Activated CD4-positive, alpha-beta memory T cell treated with anti-CD3 and anti-CD28 coated beads for 36 hours (primary cell): ENCODE measurements at regions not wholly inside any gene's neighbourhood (a gene's known extent, or its start where the extent isn't known, plus 50 kb on each side); places are given as distances from the start of the nearest gene placed in this dataset.

ENCODE experiments used
- CTCF ChIA-PET: fragments of 350-600 bp; sonication (Branson Sonifier 250); formaldehyde crosslinking; loops from one replicate; lab custom pipeline; 2021; ENCODE audit warnings: antibody characterized with exemption, inconsistent platforms; lab: Charles Lee
- POLR2A ChIA-PET: fragments of 350-600 bp; sonication (Branson Sonifier 250); formaldehyde crosslinking; loops from one replicate; lab custom pipeline; 2021; ENCODE audit warnings: antibody characterized with exemption; lab: Charles Lee
- DNase-seq: peaks from one replicate; pipeline ENCODE4 v3.0.0-alpha.2; 2020
- H3K27ac Mint-ChIP-seq: one replicate; pipeline ENCODE4 v1.8.0; 2021; ENCODE audit warnings: mixed read lengths
- H3K27me3 Mint-ChIP-seq: one replicate; pipeline ENCODE4 v1.8.0; 2021; ENCODE audit warnings: mixed read lengths
- H3K36me3 Mint-ChIP-seq: one replicate; pipeline ENCODE4 v1.8.0; 2021; ENCODE audit warnings: mixed read lengths
- H3K4me1 Mint-ChIP-seq: one replicate; pipeline ENCODE4 v1.8.0; 2021; ENCODE audit warnings: low read depth, mixed read lengths
- H3K4me3 Mint-ChIP-seq: one replicate; pipeline ENCODE4 v1.8.0; 2021; ENCODE audit warnings: mild to moderate bottlenecking, mixed read lengths
- H3K9me3 Mint-ChIP-seq: one replicate; pipeline ENCODE4 v1.8.0; 2021; ENCODE audit warnings: mixed read lengths
- intact Hi-C: fragments of 100-400 bp; cut with micrococcal nuclease; formaldehyde crosslinking; loops from one replicate; pipeline ENCODE4 v1.15.1; 2023

DNA sequence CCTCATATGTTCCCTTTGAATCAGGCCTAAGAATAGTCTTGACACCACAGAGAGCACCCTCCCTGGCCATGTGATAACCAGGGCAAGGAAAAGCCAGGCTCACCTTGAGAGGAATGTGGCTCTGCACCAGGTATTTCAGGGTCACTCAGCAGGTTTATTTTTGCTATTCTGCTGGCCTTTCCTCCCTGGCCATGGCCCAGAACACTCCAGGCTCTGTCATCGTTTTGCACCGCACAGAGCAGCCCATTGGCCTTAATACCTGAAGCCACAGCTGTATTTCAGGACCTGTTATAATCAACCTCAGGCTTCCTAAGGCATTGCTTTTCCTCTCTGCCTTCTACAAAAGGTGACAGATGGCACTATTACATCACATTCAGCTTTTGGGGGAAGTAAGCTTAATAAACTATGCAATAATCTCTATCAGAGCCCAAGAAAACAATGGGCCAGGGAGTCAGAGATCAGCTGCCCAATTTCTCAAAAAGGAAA lies 668.3 kb downstream of the IRS1 start:
- H3K4me3 Mint-ChIP-seq = no peak overlapping the region
- ChIA-PET POLR2A (no interaction called here), CTCF (no interaction called here)
- H3K27me3 Mint-ChIP-seq = peaks cover 3% of the 10 kb centered on the region
- H3K36me3 Mint-ChIP-seq = no peaks in the 10 kb centered on the region
- no peak overlapping the region for H3K27ac Mint-ChIP-seq
- H3K9me3 Mint-ChIP-seq = no peaks in the 10 kb centered on the region
- no peaks in the 10 kb centered on the region for H3K4me1 Mint-ChIP-seq
- DNase-seq = no peak
- intact Hi-C loops = no loop called here

DNA sequence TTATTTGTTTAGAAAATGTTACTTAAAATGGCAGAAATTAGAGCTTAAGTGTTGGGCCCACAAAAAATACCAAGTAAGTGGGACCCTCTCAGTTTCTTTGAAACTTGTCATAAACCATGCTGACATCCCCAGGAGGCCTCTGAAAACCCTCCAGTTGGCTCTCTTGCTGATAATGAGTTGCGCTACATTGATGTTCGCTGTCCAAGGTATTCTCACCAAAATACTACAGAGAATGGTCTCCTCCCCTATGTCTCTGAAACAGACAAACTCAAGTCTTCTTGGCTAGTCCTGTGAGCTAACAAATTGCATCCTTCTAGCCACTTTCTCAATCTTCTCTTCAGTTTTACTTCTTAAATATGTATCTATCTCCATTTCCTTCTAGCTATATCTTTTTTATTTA lies 669.4 kb downstream of the IRS1 start:
- Mint-ChIP-seq H3K4me3 (no peak overlapping the region), H3K9me3 (no peaks in the 10 kb centered on the region), H3K36me3 (no peaks in the 10 kb centered on the region), H3K27ac (no peak overlapping the region), H3K4me1 (no peaks in the 10 kb centered on the region), H3K27me3 (peaks cover 3% of the 10 kb centered on the region)
- CTCF ChIA-PET = no interaction called here
- POLR2A ChIA-PET = no interaction called here
- intact Hi-C loops = no loop called here
- DNase-seq = no peak

DNA sequence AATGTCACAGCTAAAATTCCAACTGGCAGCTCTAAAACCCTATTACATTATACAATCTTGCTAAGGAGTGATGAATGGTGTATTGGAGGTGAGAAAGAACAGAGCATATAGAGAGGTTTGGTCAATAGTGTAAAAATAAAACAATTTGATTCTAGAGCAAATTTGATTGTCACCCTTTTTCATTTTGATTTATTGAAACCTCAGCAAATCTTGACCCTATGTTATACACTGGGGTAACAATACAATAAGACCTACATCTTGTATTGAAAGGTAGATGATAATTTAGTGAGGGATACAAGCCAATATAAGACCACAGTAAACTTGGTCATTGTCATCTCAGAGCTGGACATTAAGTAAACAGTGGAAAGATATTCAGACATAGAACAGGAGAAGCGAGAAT lies 671.9 kb downstream of the IRS1 start:
- Mint-ChIP-seq H3K27me3 (peaks cover 5% of the 10 kb centered on the region), H3K4me3 (no peak overlapping the region), H3K9me3 (no peaks in the 10 kb centered on the region), H3K36me3 (no peaks in the 10 kb centered on the region), H3K27ac (no peak overlapping the region), H3K4me1 (no peaks in the 10 kb centered on the region)
- POLR2A ChIA-PET = no interaction called here
- DNase-seq = no peak
- intact Hi-C loops = no loop called here
- CTCF ChIA-PET = no interaction called here

- Mint-ChIP-seq H3K9me3 (no peaks in the 10 kb centered on the region), H3K36me3 (no peaks in the 10 kb centered on the region), H3K27me3 (peaks cover 7% of the 10 kb centered on the region), H3K4me1 (no peaks in the 10 kb centered on the region), H3K4me3 (no peak overlapping the region), H3K27ac (no peak overlapping the region)
- DNase-seq = no peak
- intact Hi-C loops = no loop called here
- ChIA-PET POLR2A (no interaction called here), CTCF (no interaction called here)
Observed at GRCh38 chr2:226126104-226126503, 673.5 kb downstream of the IRS1 start.

DNA sequence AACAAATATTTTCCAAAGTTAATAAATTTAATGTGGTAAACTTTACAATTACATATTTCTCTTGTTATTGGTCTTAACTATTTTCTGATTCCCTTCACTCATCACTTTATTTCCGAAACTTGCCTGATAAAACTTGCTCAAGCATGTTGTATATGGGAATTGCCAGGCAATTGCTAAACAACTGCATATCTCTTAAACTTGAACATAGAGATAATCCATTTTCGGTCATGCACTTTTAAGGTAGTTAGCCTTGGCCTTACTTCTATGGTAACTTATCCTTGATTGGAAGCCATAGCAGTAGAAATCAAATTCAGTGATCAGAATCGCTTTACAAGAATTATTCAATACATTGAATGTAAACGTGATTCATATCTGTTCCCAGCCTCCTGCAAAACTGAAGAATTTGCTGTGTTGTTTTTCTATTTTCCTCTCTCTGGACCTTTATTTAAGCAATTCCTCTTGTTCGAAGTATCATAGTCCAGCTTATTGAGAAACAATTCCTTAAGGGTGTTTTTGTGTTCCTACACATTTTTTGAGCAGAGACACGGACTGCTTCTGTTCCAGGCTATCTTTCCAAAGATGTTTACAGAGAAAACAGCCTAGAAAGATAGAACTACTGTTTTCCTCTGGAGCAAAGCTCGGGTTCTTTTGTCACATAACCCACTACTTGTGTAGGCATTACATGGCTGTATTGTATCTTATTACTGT lies 674.3 kb downstream of the IRS1 start:
- Mint-ChIP-seq H3K36me3 (no peaks in the 10 kb centered on the region), H3K27me3 (peaks cover 7% of the 10 kb centered on the region), H3K9me3 (no peaks in the 10 kb centered on the region), H3K4me3 (no peak overlapping the region), H3K27ac (no peak overlapping the region), H3K4me1 (no peaks in the 10 kb centered on the region)
- no peak for DNase-seq
- intact Hi-C loops = no loop called here
- ChIA-PET POLR2A (no interaction called here), CTCF (no interaction called here)

GRCh38 chr2:226124548-226125011 lies 675.0 kb downstream of the IRS1 start:
- intact Hi-C loops = no loop called here
- ChIA-PET CTCF (no interaction called here), POLR2A (no interaction called here)
- H3K4me3 Mint-ChIP-seq = no peak overlapping the region
- no peaks in the 10 kb centered on the region for H3K36me3 Mint-ChIP-seq
- H3K27ac Mint-ChIP-seq = no peak overlapping the region
- no peak for DNase-seq
- no peaks in the 10 kb centered on the region for H3K9me3 Mint-ChIP-seq
- H3K4me1 Mint-ChIP-seq = no peaks in the 10 kb centered on the region
- peaks cover 7% of the 10 kb centered on the region for H3K27me3 Mint-ChIP-seq

DNA sequence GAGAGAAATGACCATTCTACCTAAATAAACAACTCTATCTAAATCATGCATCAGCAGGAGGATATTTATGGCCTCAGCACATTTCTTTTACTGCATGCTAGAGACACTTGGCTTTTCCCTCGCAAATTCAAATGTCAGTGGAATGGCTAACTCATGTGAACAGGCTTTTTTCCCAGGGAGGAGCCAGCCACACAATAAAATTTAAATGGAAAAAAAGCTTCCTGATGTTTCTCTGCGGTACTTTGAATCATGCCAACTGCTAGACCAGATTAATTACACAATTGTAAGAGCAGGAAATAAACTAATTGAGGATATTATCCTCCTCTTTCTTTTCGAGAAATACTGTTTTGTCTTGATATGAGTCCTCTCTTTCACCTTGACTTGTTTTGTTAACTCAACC lies 676.3 kb downstream of the IRS1 start:
- no peak overlapping the region for H3K4me3 Mint-ChIP-seq
- no peaks in the 10 kb centered on the region for H3K4me1 Mint-ChIP-seq
- H3K27me3 Mint-ChIP-seq = peaks cover 7% of the 10 kb centered on the region
- CTCF ChIA-PET = no interaction called here
- POLR2A ChIA-PET = no interaction called here
- H3K36me3 Mint-ChIP-seq = no peaks in the 10 kb centered on the region
- H3K27ac Mint-ChIP-seq = no peak overlapping the region
- H3K9me3 Mint-ChIP-seq = no peaks in the 10 kb centered on the region
- intact Hi-C loops = no loop called here
- DNase-seq = no peak

DNA sequence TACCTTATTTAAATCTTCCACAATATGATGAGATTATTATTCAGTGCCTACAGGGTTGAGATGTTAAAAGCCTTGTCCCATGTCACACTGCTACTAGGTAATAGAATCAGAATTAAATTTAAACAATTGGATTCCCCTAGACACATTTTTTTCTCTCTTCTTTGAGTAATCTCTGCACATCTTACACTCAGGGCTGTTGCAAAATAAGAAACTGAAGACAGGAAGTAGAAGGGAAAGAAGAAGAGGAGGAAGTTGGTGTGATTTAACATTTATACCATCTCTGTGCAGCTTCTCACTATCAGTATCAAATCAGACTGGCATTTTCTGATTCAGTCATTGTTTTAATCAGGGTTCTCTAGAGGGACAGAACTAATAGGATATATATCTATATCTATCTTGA lies 677.6 kb downstream of the IRS1 start:
- intact Hi-C loops = no loop called here
- DNase-seq = no peak
- no peaks in the 10 kb centered on the region for H3K4me1 Mint-ChIP-seq
- ChIA-PET POLR2A (no interaction called here), CTCF (no interaction called here)
- no peak overlapping the region for H3K4me3 Mint-ChIP-seq
- no peaks in the 10 kb centered on the region for H3K9me3 Mint-ChIP-seq
- H3K36me3 Mint-ChIP-seq = no peaks in the 10 kb centered on the region
- H3K27me3 Mint-ChIP-seq = peaks cover 7% of the 10 kb centered on the region
- H3K27ac Mint-ChIP-seq = no peak overlapping the region

DNA sequence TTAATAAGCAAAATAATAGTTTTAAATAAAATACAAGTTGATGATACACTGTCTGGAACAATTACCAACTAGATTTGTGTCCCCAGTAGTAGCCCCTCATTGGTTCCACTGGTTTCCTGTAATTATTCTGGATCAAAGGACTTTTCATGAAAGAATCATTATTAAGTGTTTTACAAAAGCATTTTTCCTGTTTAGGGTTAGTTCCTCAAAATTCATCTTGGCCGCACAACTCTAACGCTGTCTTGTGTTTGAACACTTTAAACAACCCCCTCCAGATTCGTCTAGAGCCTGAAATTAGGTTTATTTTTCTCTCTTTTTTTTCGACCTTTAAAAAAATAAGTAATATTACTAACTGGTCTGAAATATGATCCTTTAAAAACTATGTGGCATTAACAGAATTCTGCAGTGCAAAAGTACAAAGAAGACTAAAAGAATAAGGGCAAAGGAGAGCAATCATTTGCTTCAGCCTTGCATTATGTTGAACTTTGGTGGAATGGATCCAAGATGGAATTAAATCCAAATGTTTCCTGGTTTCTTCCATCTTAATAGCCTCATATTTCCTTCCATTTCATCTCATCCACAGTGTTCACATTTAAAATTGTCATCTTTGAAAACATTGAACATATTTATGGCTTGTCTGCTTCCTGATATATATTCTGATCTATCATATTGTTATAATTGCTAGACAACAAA lies 678.4 kb downstream of the IRS1 start:
- ChIA-PET CTCF (no interaction called here), POLR2A (no interaction called here)
- Mint-ChIP-seq H3K27ac (no peak overlapping the region), H3K36me3 (no peaks in the 10 kb centered on the region), H3K4me1 (no peaks in the 10 kb centered on the region), H3K9me3 (no peaks in the 10 kb centered on the region), H3K27me3 (peaks cover 11% of the 10 kb centered on the region), H3K4me3 (no peak overlapping the region)
- intact Hi-C loops = no loop called here
- DNase-seq = no peak

DNA sequence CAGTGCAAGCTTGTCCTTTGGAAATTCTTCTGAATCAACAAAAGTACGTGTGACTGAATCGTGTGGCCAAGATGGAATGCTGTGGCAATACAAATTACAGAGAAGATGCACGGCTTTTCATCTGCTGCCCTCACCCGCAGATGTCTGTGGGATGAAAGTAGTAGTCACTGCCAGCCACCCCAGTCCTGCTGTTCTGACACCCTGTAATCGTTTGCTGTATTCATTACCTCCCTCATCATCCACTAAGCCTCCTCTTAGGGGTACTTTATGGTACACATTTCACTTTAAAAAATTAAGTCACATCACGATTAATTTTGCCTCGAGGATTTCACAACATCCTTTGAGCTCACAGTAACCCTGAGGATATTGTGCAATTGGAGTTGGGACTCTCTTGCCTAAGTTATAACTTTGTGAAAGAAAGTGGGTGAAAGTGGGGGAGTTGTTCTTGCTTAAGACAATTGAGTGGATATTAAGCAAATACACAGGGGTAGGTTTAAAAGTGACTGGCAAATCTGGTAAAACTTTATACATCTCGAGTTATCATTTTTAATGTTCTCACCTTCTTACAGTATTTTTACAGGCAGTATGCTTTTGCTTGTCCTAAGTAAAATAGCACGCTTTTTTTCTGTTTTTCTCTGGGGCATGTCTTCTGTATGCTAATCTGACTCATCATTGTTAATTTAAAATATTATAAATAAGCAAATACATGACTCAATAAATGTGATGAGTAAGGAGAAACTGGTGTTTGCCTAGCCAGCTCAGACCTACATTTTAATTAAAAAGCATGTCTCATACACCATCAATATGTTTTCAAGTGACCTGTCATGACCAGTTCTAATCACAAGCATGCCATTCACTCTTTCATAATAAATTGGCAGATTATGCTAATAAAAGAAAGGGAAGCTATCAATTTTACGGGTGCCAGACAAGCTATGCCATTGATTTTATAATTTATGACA lies 680.9 kb downstream of the IRS1 start:
- Mint-ChIP-seq H3K27ac (no peak overlapping the region), H3K36me3 (no peaks in the 10 kb centered on the region), H3K9me3 (no peaks in the 10 kb centered on the region), H3K27me3 (peaks cover 11% of the 10 kb centered on the region), H3K4me1 (peaks cover 3% of the 10 kb centered on the region), H3K4me3 (no peak overlapping the region)
- POLR2A ChIA-PET = no interaction called here
- intact Hi-C loops = no loop called here
- CTCF ChIA-PET = no interaction called here
- no peak for DNase-seq

DNA sequence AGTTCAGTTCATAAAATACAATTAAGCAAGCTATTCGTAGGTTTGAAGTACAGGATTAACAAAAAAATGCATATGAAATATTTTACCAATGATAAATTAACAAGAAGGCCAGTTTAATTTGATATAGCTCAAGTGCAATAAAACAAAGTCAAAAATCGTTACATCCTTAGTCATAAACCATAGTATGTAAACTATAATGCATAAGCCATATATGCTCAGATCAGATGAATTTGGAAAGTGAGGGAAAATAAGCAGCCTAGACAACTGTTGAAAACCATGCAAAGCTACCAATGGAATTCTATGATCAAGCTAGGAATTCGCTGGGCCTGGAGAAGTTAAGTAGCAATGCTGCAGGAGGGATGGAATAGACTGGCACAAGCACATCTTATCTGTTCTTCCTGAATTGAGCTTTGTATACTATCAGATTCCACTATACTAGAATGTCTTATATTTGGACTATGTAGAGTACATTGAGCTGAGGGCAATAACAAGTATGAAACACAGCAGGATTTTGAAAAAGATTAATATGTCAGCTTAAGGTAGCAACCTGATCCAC lies 682.0 kb downstream of the IRS1 start:
- no peaks in the 10 kb centered on the region for H3K36me3 Mint-ChIP-seq
- peaks cover 3% of the 10 kb centered on the region for H3K4me1 Mint-ChIP-seq

GRCh38 chr2:226116346-226116745 lies 683.3 kb downstream of the IRS1 start:
- no peak for DNase-seq
- Mint-ChIP-seq H3K4me3 (no peak overlapping the region), H3K36me3 (no peaks in the 10 kb centered on the region), H3K27me3 (peaks cover 6% of the 10 kb centered on the region), H3K27ac (no peak overlapping the region), H3K9me3 (no peaks in the 10 kb centered on the region), H3K4me1 (peaks cover 3% of the 10 kb centered on the region)
- ChIA-PET CTCF (no interaction called here), POLR2A (no interaction called here)
- intact Hi-C loops = no loop called here

More for the DNA sequence above, 682.0 kb downstream of the IRS1 start:
- Mint-ChIP-seq H3K27me3 (peaks cover 7% of the 10 kb centered on the region), H3K27ac (no peak overlapping the region), H3K9me3 (no peaks in the 10 kb centered on the region), H3K4me3 (no peak overlapping the region)
- no peak for DNase-seq
- ChIA-PET POLR2A (no interaction called here), CTCF (no interaction called here)
- intact Hi-C loops = no loop called here
